Endodermal cell (in vitro differentiated cells): ENCODE measurements at regions not wholly inside any gene's neighbourhood (a gene's known extent, or its start where the extent isn't known, plus 50 kb on each side); places are given as distances from the start of the nearest gene placed in this dataset.

ENCODE experiments used
- DNase-seq: peaks from one replicate; pipeline ENCODE4 v3.0.0-alpha.2; 2017
- H3K27ac ChIP-seq: 2 replicates; pipeline ENCODE4 v1.5.1; 2013; ENCODE audit warnings: mild to moderate bottlenecking, low read depth, low read length, moderate library complexity
- H3K27me3 ChIP-seq: 2 replicates; pipeline ENCODE4 v1.6.1; 2013; ENCODE audit warnings: mild to moderate bottlenecking, low read length, moderate library complexity; ENCODE audit not compliant: insufficient read depth, control insufficient read depth, poor library complexity, severe bottlenecking
- H3K36me3 ChIP-seq: 2 replicates; pipeline ENCODE4 v1.7.0; 2013; ENCODE audit warnings: mild to moderate bottlenecking, low read length, moderate library complexity; ENCODE audit not compliant: control insufficient read depth, insufficient read depth
- H3K4me1 ChIP-seq: one replicate; pipeline ENCODE4 v1.7.0; 2013; ENCODE audit warnings: low read length; ENCODE audit not compliant: control insufficient read depth, insufficient read depth
- H3K4me3 ChIP-seq: 2 replicates; pipeline ENCODE4 v1.5.1; 2013; ENCODE audit warnings: mild to moderate bottlenecking, low read length, moderate library complexity
- H3K9ac ChIP-seq: 2 replicates; pipeline ENCODE4 v1.6.1; 2013; ENCODE audit warnings: mild to moderate bottlenecking, low read length, moderate library complexity; ENCODE audit not compliant: poor library complexity, severe bottlenecking; ENCODE audit errors: extremely low read depth
- H3K9me3 ChIP-seq: 2 replicates; pipeline ENCODE4 v1.6.1; 2013; ENCODE audit warnings: mild to moderate bottlenecking, low read length, moderate library complexity; ENCODE audit not compliant: control insufficient read depth
- H3K27ac Mint-ChIP-seq: 2 replicates; pipeline ENCODE4 v1.8.0; 2020; ENCODE audit warnings: mixed read lengths
- H3K27me3 Mint-ChIP-seq: 2 replicates; pipeline ENCODE4 v1.8.0; 2021; ENCODE audit warnings: mild to moderate bottlenecking, mixed read lengths; ENCODE audit not compliant: insufficient read depth
- H3K36me3 Mint-ChIP-seq: 2 replicates; pipeline ENCODE4 v1.8.0; 2020; ENCODE audit warnings: low read depth, mixed read lengths
- H3K4me1 Mint-ChIP-seq: 2 replicates; pipeline ENCODE4 v1.8.0; 2020; ENCODE audit warnings: mixed read lengths
- H3K4me3 Mint-ChIP-seq: 2 replicates; pipeline ENCODE4 v1.8.0; 2020; ENCODE audit warnings: mild to moderate bottlenecking, moderate library complexity, mixed read lengths
- H3K9me3 Mint-ChIP-seq: 2 replicates; pipeline ENCODE4 v1.8.0; 2020; ENCODE audit warnings: mild to moderate bottlenecking, mixed read lengths
- CTCF ChIP-seq: fragments of 200-600 bp; sonication (generic); conservative IDR thresholded peaks from 2 replicates; pipeline ENCODE4 v1.5.0; 2021; ENCODE audit warnings: antibody characterized with exemption, mild to moderate bottlenecking
- WGBS, 2 experiments: methylation state at CpG; one replicate each; pipeline versions ENCODE4 v1.1.5 to v1.1.7; 2013; ENCODE audit warnings: missing lambda C conversion rate in 2 of 2, mixed read lengths in 1 of 2; ENCODE audit not compliant: insufficient coverage in 1 of 2, insufficient read length in 1 of 2; 5-methylcytosine and 5-hydroxymethylcytosine counted together

DNA sequence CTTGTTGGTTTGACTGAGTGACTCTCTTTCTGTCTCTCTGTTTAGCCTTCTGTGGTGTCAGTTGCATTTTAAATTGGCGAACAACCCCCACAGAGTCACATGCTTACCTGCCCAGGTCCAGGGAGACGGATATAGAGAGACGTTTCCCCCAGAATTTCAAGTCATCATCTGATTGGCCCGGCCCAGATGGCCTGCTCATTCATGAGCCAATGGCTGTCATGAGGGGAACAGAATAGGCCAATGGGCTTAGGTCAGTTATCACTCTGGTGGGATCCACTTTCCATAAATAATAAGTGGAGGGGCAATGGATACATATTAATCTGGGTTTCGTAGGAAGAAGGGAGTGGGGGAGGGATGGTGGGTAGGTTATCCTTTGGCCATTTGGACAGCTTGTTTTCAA, 150.0 kb upstream of the SPRED2 start:
- no peak for TF ChIP-seq CTCF
- peak; percentile 9 for DNase-seq
- Mint-ChIP-seq H3K27me3 (peaks cover 3% of the 10 kb centered on the region), H3K36me3 (no peaks in the 10 kb centered on the region), H3K4me3 (no peak overlapping the region), H3K27ac (no peak overlapping the region), H3K4me1 (peaks cover 22% of the 10 kb centered on the region), H3K9me3 (peaks cover 4% of the 10 kb centered on the region)
- WGBS, 2 experiments = 94 to 98% methylated on average over 5 of the region's 5 CpGs
- Histone ChIP-seq H3K27ac (no peak overlapping the region), H3K4me1 (peaks cover 8% of the 10 kb centered on the region), H3K36me3 (no peaks in the 10 kb centered on the region), H3K9me3 (no peaks in the 10 kb centered on the region), H3K4me3 (no peak overlapping the region), H3K9ac (no peak overlapping the region), H3K27me3 (no peaks in the 10 kb centered on the region)

GRCh38 chr2:65580824-65581223, 148.4 kb upstream of the SPRED2 start:
- Mint-ChIP-seq H3K36me3 (no peaks in the 10 kb centered on the region), H3K27me3 (peaks cover 3% of the 10 kb centered on the region), H3K9me3 (peaks cover 4% of the 10 kb centered on the region), H3K4me1 (peaks cover 20% of the 10 kb centered on the region), H3K27ac (peak overlapping the region; percentile 81), H3K4me3 (no peak overlapping the region)
- Histone ChIP-seq H3K4me3 (no peak overlapping the region), H3K27me3 (no peaks in the 10 kb centered on the region), H3K27ac (no peak overlapping the region), H3K36me3 (no peaks in the 10 kb centered on the region), H3K9ac (no peak overlapping the region), H3K9me3 (no peaks in the 10 kb centered on the region), H3K4me1 (peaks cover 12% of the 10 kb centered on the region)
- no peak for TF ChIP-seq CTCF
- DNase-seq = peak; percentile 55
- 83 to 91% methylated on average over 6 of the region's 6 CpGs for WGBS, 2 experiments

GRCh38 chr2:65579506-65580235, 147.3 kb upstream of the SPRED2 start:
- peak; percentile 50 for TF ChIP-seq CTCF
- 5 to 12% methylated on average over 9 to 10 of the region's 10 CpGs for WGBS, 2 experiments
- peak overlapping the region; percentile 33 for H3K4me3 Mint-ChIP-seq
- peak overlapping the region; percentile 19 for H3K4me3 ChIP-seq
- H3K36me3 ChIP-seq = no peaks in the 10 kb centered on the region
- no peaks in the 10 kb centered on the region for H3K27me3 ChIP-seq
- H3K4me1 Mint-ChIP-seq = peaks cover 30% of the 10 kb centered on the region
- no peaks in the 10 kb centered on the region for H3K9me3 ChIP-seq
- H3K4me1 ChIP-seq = peaks cover 12% of the 10 kb centered on the region
- H3K27me3 Mint-ChIP-seq = peaks cover 3% of the 10 kb centered on the region
- peaks cover 4% of the 10 kb centered on the region for H3K9me3 Mint-ChIP-seq
- DNase-seq = peak; percentile 99
- H3K36me3 Mint-ChIP-seq = no peaks in the 10 kb centered on the region
- H3K9ac ChIP-seq = no peak overlapping the region
- peak overlapping the region; percentile 13 for H3K27ac ChIP-seq
- peak overlapping the region; percentile 91 for H3K27ac Mint-ChIP-seq
